GM21529 (cell line): ENCODE measurements at regions not wholly inside any gene's neighbourhood (a gene's known extent, or its start where the extent isn't known, plus 50 kb on each side); places are given as distances from the start of the nearest gene placed in this dataset.
"Not testable (repeated sequence)": the region's sequence is repeated elsewhere in the genome, so short reads cannot be mapped to it uniquely, and the experiment has no call there.

Source experiments
- ATAC-seq: cut with Tn5 transposase; IDR thresholded peaks from one replicate; pipeline ENCODE4 v1.9.1; 2021; ENCODE audit not compliant: unreplicated experiment

- ATAC-seq: no peak
Measured at GRCh38 chr14:82647088-82647810, 1113.6 kb upstream of the SEL1L start.

- no peak for ATAC-seq
Measured at GRCh38 chr14:82655770-82656169, 1122.1 kb upstream of the SEL1L start.

- no peak for ATAC-seq
Measured at GRCh38 chr14:82657186-82657675, 1123.6 kb upstream of the SEL1L start.

- no peak for ATAC-seq
Measured at GRCh38 chr14:82661258-82661657, 1127.6 kb upstream of the SEL1L start.

- no peak for ATAC-seq
Measured at GRCh38 chr14:82667006-82667405, 1133.4 kb upstream of the SEL1L start.

- no peak for ATAC-seq
Measured at GRCh38 chr14:82667501-82667900, 1133.8 kb upstream of the SEL1L start.

GRCh38 chr14:82676403-82676802 is 1142.8 kb upstream of the SEL1L start:
- no peak for ATAC-seq

- no peak for ATAC-seq
Measured at GRCh38 chr14:82689948-82690347, 1156.3 kb upstream of the SEL1L start.

GRCh38 chr14:82691191-82691590 is 1157.5 kb upstream of the SEL1L start:
- ATAC-seq: not testable (repeated sequence)

GRCh38 chr14:82694820-82695219 is 1161.2 kb upstream of the SEL1L start:
- no peak for ATAC-seq

- ATAC-seq: no peak
Measured at GRCh38 chr14:82704218-82704617, 1170.6 kb upstream of the SEL1L start.

GRCh38 chr14:82710267-82710841 is 1176.7 kb upstream of the SEL1L start:
- ATAC-seq: peak; percentile 70

GRCh38 chr14:82719617-82720016 is 1186.0 kb upstream of the SEL1L start:
- no peak for ATAC-seq

- no peak for ATAC-seq
Measured at GRCh38 chr14:82720431-82720830, 1186.8 kb upstream of the SEL1L start.

GRCh38 chr14:82720946-82721345 is 1187.3 kb upstream of the SEL1L start:
- no peak for ATAC-seq

- ATAC-seq: no peak
Measured at GRCh38 chr14:82724316-82724715, 1190.7 kb upstream of the SEL1L start.

- no peak for ATAC-seq
Measured at GRCh38 chr14:82725213-82725612, 1191.6 kb upstream of the SEL1L start.

GRCh38 chr14:82731526-82731925 is 1197.9 kb upstream of the SEL1L start:
- ATAC-seq: no peak

GRCh38 chr14:82740547-82740946 is 1206.9 kb upstream of the SEL1L start:
- ATAC-seq: no peak

- no peak for ATAC-seq
Measured at GRCh38 chr14:82755476-82755875, 1221.8 kb upstream of the SEL1L start.

- ATAC-seq: no peak
Measured at GRCh38 chr14:82755923-82756322, 1222.3 kb upstream of the SEL1L start.

GRCh38 chr14:82757776-82758175 is 1224.1 kb upstream of the SEL1L start:
- ATAC-seq: no peak

- ATAC-seq: no peak
Measured at GRCh38 chr14:82759656-82760055, 1226.0 kb upstream of the SEL1L start.
